Karpas-422 (cell line): ENCODE measurements at regions not wholly inside any gene's neighbourhood (a gene's known extent, or its start where the extent isn't known, plus 50 kb on each side); places are given as distances from the start of the nearest gene placed in this dataset.

Source experiments
- DNase-seq: peaks from one replicate; pipeline ENCODE4 v3.0.0-alpha.2; 2015
- H2AFZ ChIP-seq: fragments of 200-600 bp; sonication (generic); 2 replicates; pipeline ENCODE4 v1.6.1; 2014; ENCODE audit warnings: antibody characterized with exemption, low read length, mixed read lengths
- H3K27ac ChIP-seq: fragments of 200-600 bp; sonication (generic); 2 replicates; pipeline ENCODE4 v1.5.1; 2014; ENCODE audit warnings: mild to moderate bottlenecking, low read length, moderate library complexity
- H3K27me3 ChIP-seq: fragments of 200-600 bp; sonication (generic); 2 replicates; pipeline ENCODE4 v1.6.1; 2014; ENCODE audit warnings: low read length, mixed read lengths
- H3K36me3 ChIP-seq: fragments of 200-600 bp; sonication (generic); 2 replicates; pipeline ENCODE4 v1.6.1; 2014; ENCODE audit warnings: low read length, mixed read lengths; ENCODE audit not compliant: insufficient read depth
- H3K4me1 ChIP-seq: fragments of 200-600 bp; sonication (generic); 2 replicates; pipeline ENCODE4 v1.6.1; 2014; ENCODE audit warnings: mild to moderate bottlenecking, low read length, mixed read lengths
- H3K4me2 ChIP-seq: fragments of 200-600 bp; sonication (generic); 2 replicates; pipeline ENCODE4 v1.6.1; 2014; ENCODE audit warnings: low read length, low read depth, mild to moderate bottlenecking; ENCODE audit not compliant: poor library complexity, severe bottlenecking
- H3K4me3 ChIP-seq: fragments of 200-600 bp; sonication (generic); 2 replicates; pipeline ENCODE4 v1.5.1; 2014; ENCODE audit warnings: mild to moderate bottlenecking, antibody characterized with exemption, low read length, mixed read lengths
- H3K79me2 ChIP-seq: fragments of 200-600 bp; sonication (generic); 2 replicates; pipeline ENCODE4 v1.6.1; 2014; ENCODE audit warnings: mild to moderate bottlenecking, low read length, mixed read lengths
- H3K9ac ChIP-seq: fragments of 200-600 bp; sonication (generic); 2 replicates; pipeline ENCODE4 v1.6.0; 2014; ENCODE audit warnings: low read length
- H3K9me2 ChIP-seq: fragments of 200-600 bp; sonication (generic), shearing (Covaris generic); replicated peaks from 2 replicates; pipeline ENCODE4 v1.6.0; 2014; ENCODE audit warnings: mild to moderate bottlenecking, low read length, moderate library complexity; ENCODE audit not compliant: insufficient read depth
- H3K9me3 ChIP-seq: fragments of 300-700, 200-600 bp; sonication (generic); 2 replicates; pipeline ENCODE4 v1.6.1; 2014; ENCODE audit warnings: low read length, mixed read lengths
- H4K20me1 ChIP-seq: fragments of 200-600 bp; sonication (generic); 2 replicates; pipeline ENCODE4 v1.6.1; 2014; ENCODE audit warnings: mild to moderate bottlenecking, antibody characterized with exemption, low read length, low read depth; ENCODE audit not compliant: insufficient read depth

DNA sequence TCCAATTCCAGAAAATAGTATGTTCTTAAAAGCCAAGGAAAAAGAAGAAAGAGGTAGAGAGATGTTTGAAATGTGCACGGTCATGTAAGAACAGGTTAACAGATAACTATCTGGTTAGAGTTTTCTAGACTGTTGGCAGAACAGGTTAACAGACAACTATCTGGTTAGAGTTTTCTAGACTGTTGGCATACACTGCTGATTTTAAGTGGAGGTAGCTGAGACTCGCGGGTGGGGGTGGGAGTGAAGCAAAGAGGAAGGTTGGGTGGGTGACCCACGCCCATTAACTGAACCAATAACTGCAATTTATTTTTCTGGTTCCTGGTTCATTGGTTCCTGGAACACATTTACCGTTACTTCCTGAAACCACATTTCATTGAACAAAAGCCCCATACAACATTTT lies 157.5 kb downstream of the ELOVL4 start:
- no peak overlapping the region for H3K4me3 ChIP-seq
- DNase-seq, result no peak
- H3K9me3 ChIP-seq, result no peaks in the 10 kb centered on the region
- H3K36me3 ChIP-seq, result no peaks in the 10 kb centered on the region
- no peaks in the 10 kb centered on the region for H3K4me1 ChIP-seq
- no peak overlapping the region for H2AFZ ChIP-seq
- no peak overlapping the region for H3K27ac ChIP-seq
- no peaks in the 10 kb centered on the region for H3K79me2 ChIP-seq
- no peaks in the 10 kb centered on the region for H3K27me3 ChIP-seq
- H3K9me2 ChIP-seq, result no peaks in the 10 kb centered on the region
- H4K20me1 ChIP-seq, result no peaks in the 10 kb centered on the region
- H3K9ac ChIP-seq, result no peak overlapping the region
- no peak overlapping the region for H3K4me2 ChIP-seq

DNA sequence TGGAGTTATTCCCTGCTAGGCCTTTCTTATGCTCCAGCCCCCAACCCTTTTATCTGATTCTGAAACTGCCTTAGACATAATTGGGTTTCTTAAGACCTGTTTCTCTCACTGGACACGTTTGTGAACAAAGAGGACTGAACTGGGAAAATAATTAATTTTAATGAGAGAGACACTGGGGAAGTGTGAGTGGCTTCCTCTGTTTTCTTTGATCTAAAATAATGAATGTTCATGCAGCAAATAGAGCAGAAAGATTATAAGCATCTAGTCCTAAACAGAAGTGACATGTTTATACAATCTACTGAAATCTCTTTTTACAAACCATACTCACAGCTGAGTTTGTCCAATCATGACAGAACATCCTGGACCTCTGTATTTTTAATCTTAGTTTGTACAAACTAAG lies 157.6 kb downstream of the SH3BGRL2 start:
- H2AFZ ChIP-seq, result no peak overlapping the region
- DNase-seq, result no peak
- H3K4me1 ChIP-seq, result no peaks in the 10 kb centered on the region
- H4K20me1 ChIP-seq, result no peaks in the 10 kb centered on the region
- no peak overlapping the region for H3K4me3 ChIP-seq
- no peaks in the 10 kb centered on the region for H3K27me3 ChIP-seq
- H3K27ac ChIP-seq, result no peak overlapping the region
- no peaks in the 10 kb centered on the region for H3K36me3 ChIP-seq
- no peaks in the 10 kb centered on the region for H3K9me2 ChIP-seq
- H3K9ac ChIP-seq, result no peak overlapping the region
- H3K9me3 ChIP-seq, result no peaks in the 10 kb centered on the region
- H3K4me2 ChIP-seq, result no peak overlapping the region
- no peaks in the 10 kb centered on the region for H3K79me2 ChIP-seq

DNA sequence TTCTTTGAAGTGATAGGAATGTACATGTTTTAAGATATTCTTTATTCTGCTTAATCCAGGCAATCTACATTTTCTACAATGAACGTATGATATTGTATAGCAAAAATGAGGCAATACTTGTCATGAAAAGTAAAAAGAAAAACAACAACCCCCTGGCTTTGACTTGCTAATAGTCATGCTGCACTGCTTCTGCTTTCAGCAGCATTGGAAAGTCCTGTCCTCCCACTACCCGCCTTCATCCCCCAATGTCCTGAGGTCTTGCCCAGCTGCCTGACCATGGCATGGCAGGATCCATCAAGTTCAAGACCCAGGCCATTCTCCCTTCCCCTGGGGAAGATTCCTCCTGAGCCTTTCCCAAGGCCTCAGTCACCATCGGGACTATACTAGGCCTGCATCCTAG lies 156.5 kb downstream of the SH3BGRL2 start:
- Histone ChIP-seq H3K9me3 (no peaks in the 10 kb centered on the region), H3K36me3 (no peaks in the 10 kb centered on the region), H3K4me3 (no peak overlapping the region), H3K27ac (no peak overlapping the region), H2AFZ (no peak overlapping the region), H4K20me1 (no peaks in the 10 kb centered on the region), H3K27me3 (no peaks in the 10 kb centered on the region), H3K4me2 (no peak overlapping the region), H3K9ac (no peak overlapping the region), H3K4me1 (no peaks in the 10 kb centered on the region), H3K9me2 (no peaks in the 10 kb centered on the region), H3K79me2 (no peaks in the 10 kb centered on the region)
- DNase-seq, result no peak

DNA sequence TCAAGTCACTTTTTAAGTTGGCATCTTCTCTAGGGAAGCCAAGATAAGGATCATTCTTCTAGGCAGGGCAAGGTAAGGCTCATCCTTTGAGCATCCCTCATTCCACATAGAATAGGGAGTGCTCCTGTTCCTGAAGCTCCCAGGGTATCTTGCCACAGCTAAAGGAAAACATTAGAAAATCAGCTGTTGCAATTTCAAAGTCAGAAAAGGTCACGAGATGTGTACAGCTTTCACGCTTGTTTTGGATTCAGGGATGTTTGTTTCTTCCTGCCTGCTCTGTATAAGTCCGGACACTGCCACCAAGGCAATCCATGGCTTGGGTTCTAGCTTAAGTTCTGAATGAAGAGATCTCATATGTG lies 153.2 kb downstream of the SH3BGRL2 start:
- H3K27ac ChIP-seq, result no peak overlapping the region
- no peaks in the 10 kb centered on the region for H4K20me1 ChIP-seq
- no peak overlapping the region for H3K4me2 ChIP-seq
- no peak overlapping the region for H3K4me3 ChIP-seq
- H3K9me2 ChIP-seq, result no peaks in the 10 kb centered on the region
- H3K9me3 ChIP-seq, result no peaks in the 10 kb centered on the region
- no peak overlapping the region for H3K9ac ChIP-seq
- no peaks in the 10 kb centered on the region for H3K27me3 ChIP-seq
- H2AFZ ChIP-seq, result no peak overlapping the region
- no peaks in the 10 kb centered on the region for H3K79me2 ChIP-seq
- H3K4me1 ChIP-seq, result no peaks in the 10 kb centered on the region
- H3K36me3 ChIP-seq, result no peaks in the 10 kb centered on the region
- DNase-seq, result no peak

DNA sequence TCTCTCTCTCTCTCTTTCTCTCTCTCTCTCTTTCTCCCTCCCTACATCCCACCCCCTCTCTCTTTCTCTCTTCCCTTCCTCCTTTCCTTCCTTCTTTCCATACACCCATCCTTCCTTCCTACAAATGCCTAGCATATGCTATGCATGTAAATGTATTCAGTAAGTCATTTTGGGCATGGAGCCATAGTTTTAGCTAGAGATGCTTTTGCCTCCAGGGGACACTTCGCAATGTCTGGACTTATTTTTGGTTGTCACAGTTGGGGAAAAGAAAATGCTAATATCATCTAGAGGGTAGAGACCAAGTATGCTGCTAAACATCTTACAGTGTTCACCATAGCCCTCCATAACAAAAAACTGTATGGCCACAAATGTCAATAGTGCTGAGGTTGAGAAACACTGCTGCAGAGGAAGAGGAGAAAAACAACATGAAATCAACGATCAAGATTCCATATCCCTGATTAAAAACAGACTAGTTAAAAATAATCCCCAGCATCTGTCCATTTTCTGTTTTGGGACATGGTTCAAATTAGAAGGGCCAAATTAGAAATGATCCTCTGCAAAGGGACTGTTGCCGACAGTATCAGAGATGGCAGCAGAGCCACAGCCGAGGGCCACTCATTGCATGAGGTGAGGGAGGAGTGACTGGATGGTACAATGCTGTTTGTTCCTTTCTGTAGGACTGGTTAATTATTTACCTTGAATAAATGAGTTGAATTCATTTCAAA lies 152.7 kb downstream of the SH3BGRL2 start:
- Histone ChIP-seq H3K4me3 (no peak overlapping the region), H4K20me1 (no peaks in the 10 kb centered on the region), H3K9me2 (no peaks in the 10 kb centered on the region), H3K4me2 (no peak overlapping the region), H3K79me2 (no peaks in the 10 kb centered on the region), H3K9ac (no peak overlapping the region), H2AFZ (no peak overlapping the region), H3K27ac (no peak overlapping the region), H3K4me1 (no peaks in the 10 kb centered on the region), H3K36me3 (no peaks in the 10 kb centered on the region), H3K9me3 (no peaks in the 10 kb centered on the region), H3K27me3 (no peaks in the 10 kb centered on the region)
- no peak for DNase-seq

DNA sequence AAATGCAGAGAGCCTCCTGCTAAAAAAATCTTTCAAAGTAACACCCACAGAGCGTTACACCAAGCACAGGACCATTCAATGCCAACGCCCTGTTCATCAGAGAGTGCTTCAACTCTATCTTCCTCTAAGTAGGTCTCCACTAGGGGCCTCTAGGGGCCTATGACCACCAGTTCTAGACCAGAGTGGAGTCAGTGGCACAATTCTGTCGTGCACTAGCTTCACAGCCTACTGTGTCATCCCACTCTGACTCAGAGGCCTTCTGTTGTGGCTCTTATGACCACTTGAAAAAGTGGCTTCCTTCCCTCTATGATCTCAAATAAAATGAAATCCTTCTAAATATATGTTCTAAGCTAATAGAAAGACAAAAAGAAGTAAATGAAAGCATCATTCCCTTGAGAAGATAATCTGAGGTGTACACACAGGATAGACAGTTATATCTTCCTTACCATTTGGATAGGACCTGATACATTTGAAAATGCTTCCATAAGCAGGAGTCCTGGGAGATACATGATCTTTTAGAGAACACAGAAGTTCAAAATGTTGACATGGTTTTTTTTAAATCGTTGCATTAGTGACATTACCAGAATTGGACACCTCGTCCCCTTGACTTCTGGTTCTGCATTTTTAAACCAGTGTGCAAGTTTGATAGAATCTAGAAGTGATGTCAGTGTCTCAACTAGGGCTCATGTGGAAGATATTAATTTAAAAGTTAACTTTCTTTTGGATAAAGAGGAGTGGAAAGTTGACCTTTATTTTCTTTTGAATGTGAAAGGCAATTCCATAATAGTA lies 151.9 kb downstream of the SH3BGRL2 start:
- no peaks in the 10 kb centered on the region for H4K20me1 ChIP-seq
- no peaks in the 10 kb centered on the region for H3K79me2 ChIP-seq
- H2AFZ ChIP-seq, result no peak overlapping the region
- no peak overlapping the region for H3K4me3 ChIP-seq
- no peak overlapping the region for H3K27ac ChIP-seq
- no peaks in the 10 kb centered on the region for H3K9me3 ChIP-seq
- H3K36me3 ChIP-seq, result no peaks in the 10 kb centered on the region
- no peak overlapping the region for H3K4me2 ChIP-seq
- H3K9ac ChIP-seq, result no peak overlapping the region
- no peaks in the 10 kb centered on the region for H3K4me1 ChIP-seq
- no peaks in the 10 kb centered on the region for H3K9me2 ChIP-seq
- DNase-seq, result no peak
- no peaks in the 10 kb centered on the region for H3K27me3 ChIP-seq

DNA sequence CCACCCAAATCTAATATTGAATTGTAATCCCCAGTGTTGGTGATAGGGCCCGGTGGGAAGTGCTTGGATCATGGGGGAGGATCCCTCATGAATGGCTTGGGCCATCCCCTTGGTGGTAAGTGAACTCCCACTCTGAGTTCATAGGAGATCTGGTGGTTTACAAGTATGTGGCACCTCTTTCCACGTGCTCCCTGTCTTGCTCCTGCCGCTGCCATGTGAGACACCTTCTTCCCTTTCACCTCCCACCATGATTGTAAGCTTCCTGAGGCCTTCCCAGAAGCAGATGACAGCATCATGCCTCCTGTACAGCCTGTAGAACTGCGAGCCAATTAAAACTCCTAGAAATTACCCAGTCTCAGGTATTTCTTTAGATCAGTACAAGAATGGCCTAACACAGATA lies 150.8 kb downstream of the SH3BGRL2 start:
- Histone ChIP-seq H3K9me2 (no peaks in the 10 kb centered on the region), H3K36me3 (no peaks in the 10 kb centered on the region), H3K4me3 (no peak overlapping the region), H3K9ac (no peak overlapping the region), H3K4me1 (peaks cover 6% of the 10 kb centered on the region), H3K9me3 (no peaks in the 10 kb centered on the region), H4K20me1 (no peaks in the 10 kb centered on the region), H3K79me2 (no peaks in the 10 kb centered on the region), H3K27ac (no peak overlapping the region), H3K27me3 (0 out of 2 replicates have a peak, but pooled peaks cover 2% of the 10 kb centered on the region), H2AFZ (no peak overlapping the region), H3K4me2 (no peak overlapping the region)
- no peak for DNase-seq

DNA sequence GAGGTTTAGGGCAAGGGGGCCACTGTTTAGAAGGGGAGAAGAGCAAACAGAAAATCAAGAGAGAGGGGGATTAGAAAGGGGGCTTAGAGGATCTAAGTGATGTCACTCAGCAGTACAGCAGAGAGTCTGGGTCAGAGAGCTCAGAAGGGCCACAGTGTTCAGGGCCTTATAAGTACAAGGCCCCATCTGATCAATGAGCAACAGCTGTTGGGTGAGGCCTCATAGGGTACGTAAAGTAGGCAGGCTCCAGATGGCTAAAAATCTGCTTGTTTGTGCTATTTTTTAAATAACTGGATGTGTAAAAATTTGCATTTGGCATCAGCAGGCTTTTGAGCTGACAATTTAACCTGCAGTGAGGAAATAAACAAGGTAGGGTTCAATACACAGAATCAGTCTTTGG lies 149.8 kb downstream of the SH3BGRL2 start:
- Histone ChIP-seq H3K4me3 (no peak overlapping the region), H4K20me1 (no peaks in the 10 kb centered on the region), H3K4me2 (no peak overlapping the region), H3K36me3 (no peaks in the 10 kb centered on the region), H3K9me3 (no peaks in the 10 kb centered on the region), H3K4me1 (peaks cover 6% of the 10 kb centered on the region), H3K9ac (no peak overlapping the region), H3K79me2 (no peaks in the 10 kb centered on the region), H3K27ac (no peak overlapping the region), H3K9me2 (no peaks in the 10 kb centered on the region), H2AFZ (no peak overlapping the region), H3K27me3 (0 out of 2 replicates have a peak, but pooled peaks cover 2% of the 10 kb centered on the region)
- DNase-seq, result no peak
